HCT116 (cell line): ENCODE measurements at regions not wholly inside any gene's neighbourhood (a gene's known extent, or its start where the extent isn't known, plus 50 kb on each side); places are given as distances from the start of the nearest gene placed in this dataset.

ENCODE experiments used
- CEBPB ChIP-seq: IDR thresholded peaks from 2 replicates; pipeline ENCODE4 v1.6.1; 2012; ENCODE audit warnings: low read depth
- EZH2 ChIP-seq: fragments of 200-600 bp; sonication (generic); IDR thresholded peaks from 2 replicates; pipeline ENCODE4 v1.6.1; 2017; ENCODE audit warnings: antibody characterized with exemption, mixed run types
- EZH2phosphoT487 ChIP-seq: fragments of 200-600 bp; IDR thresholded peaks from 2 replicates; pipeline ENCODE4 v1.6.1; 2018; ENCODE audit warnings: antibody characterized with exemption, borderline replicate concordance
- FOSL1 ChIP-seq: IDR thresholded peaks from 2 replicates; pipeline ENCODE4 v1.6.1; 2012; ENCODE audit warnings: low read depth
- POLR2A ChIP-seq: IDR thresholded peaks from 2 replicates; pipeline ENCODE4 v1.7.0; 2011; ENCODE audit warnings: borderline replicate concordance; ENCODE audit not compliant: insufficient read depth, insufficient read length; ENCODE audit errors: extremely low read depth
- POLR2AphosphoS5 ChIP-seq: IDR thresholded peaks from 2 replicates; pipeline ENCODE4 v1.6.1; 2011; ENCODE audit warnings: mild to moderate bottlenecking, low read depth, low read length, moderate library complexity
- RAD21 ChIP-seq: IDR thresholded peaks from 2 replicates; pipeline ENCODE4 v1.6.1; 2012; ENCODE audit warnings: low read depth, mild to moderate bottlenecking
- SIN3A ChIP-seq: IDR thresholded peaks from 2 replicates; pipeline ENCODE4 v1.6.1; 2012; ENCODE audit warnings: low read depth
- SP1 ChIP-seq: IDR thresholded peaks from 2 replicates; pipeline ENCODE4 v1.6.1; 2012; ENCODE audit warnings: low read depth
- TF ChIP-seq, protein P1 (sequence below), 3 experiments: fragments of 200-600 bp in 1 of 3; sonication (generic) in 1 of 3; IDR thresholded peaks in 2 of 3; conservative IDR thresholded peaks in 1 of 3; 2 replicates each; pipeline ENCODE4 v1.5.1; 2012 to 2017; ENCODE audit warnings: low read depth in 2 of 3, low read length in 2 of 3, antibody characterized with exemption in 1 of 3, borderline replicate concordance in 1 of 3, control low read depth in 1 of 3, mild to moderate bottlenecking in 1 of 3, mixed read lengths in 1 of 3, mixed run types in 1 of 3, moderate library complexity in 1 of 3; ENCODE audit not compliant: insufficient read depth in 1 of 3
- TF ChIP-seq, protein P2 (sequence below): IDR thresholded peaks from 2 replicates; pipeline ENCODE4 v1.6.1; 2012; ENCODE audit warnings: low read depth
- TF ChIP-seq, protein P3 (sequence below): IDR thresholded peaks from 2 replicates; pipeline ENCODE4 v1.6.1; 2012

DNA sequence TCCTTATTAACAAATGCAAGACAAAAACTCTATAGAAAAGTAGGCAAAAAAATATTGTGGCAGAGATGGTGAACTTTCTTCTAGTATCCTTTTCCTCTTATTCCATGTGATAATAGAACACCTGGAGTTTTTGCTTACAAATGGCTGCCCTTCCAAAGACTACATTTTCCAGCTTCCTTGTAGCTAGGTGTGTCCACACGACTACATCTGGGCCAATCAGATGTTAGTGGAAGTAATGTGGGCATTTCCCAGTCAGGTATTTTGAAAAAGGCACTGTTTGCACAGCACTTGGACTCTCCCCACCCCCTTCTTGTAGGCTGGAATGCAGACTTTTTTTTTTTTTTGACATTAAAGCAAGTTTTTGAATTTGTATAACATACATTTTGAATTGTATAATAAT lies 105.5 kb upstream of the TBX20 start:
- TF ChIP-seq POLR2AphosphoS5: no peak
- TF ChIP-seq, protein P1, sequence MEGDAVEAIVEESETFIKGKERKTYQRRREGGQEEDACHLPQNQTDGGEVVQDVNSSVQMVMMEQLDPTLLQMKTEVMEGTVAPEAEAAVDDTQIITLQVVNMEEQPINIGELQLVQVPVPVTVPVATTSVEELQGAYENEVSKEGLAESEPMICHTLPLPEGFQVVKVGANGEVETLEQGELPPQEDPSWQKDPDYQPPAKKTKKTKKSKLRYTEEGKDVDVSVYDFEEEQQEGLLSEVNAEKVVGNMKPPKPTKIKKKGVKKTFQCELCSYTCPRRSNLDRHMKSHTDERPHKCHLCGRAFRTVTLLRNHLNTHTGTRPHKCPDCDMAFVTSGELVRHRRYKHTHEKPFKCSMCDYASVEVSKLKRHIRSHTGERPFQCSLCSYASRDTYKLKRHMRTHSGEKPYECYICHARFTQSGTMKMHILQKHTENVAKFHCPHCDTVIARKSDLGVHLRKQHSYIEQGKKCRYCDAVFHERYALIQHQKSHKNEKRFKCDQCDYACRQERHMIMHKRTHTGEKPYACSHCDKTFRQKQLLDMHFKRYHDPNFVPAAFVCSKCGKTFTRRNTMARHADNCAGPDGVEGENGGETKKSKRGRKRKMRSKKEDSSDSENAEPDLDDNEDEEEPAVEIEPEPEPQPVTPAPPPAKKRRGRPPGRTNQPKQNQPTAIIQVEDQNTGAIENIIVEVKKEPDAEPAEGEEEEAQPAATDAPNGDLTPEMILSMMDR (IDR thresholded peaks at IDR 0.05 in 2 of 3, conservative IDR thresholded peaks at IDR 0.05 in 1 of 3; ENCODE audit: borderline replicate concordance in 1 of 3, insufficient read depth in 1 of 3, low read depth in 2 of 3, low read length in 2 of 3): no peak
- TF ChIP-seq EZH2: no peak
- TF ChIP-seq FOSL1: no peak
- TF ChIP-seq RAD21: no peak
- TF ChIP-seq, protein P2, sequence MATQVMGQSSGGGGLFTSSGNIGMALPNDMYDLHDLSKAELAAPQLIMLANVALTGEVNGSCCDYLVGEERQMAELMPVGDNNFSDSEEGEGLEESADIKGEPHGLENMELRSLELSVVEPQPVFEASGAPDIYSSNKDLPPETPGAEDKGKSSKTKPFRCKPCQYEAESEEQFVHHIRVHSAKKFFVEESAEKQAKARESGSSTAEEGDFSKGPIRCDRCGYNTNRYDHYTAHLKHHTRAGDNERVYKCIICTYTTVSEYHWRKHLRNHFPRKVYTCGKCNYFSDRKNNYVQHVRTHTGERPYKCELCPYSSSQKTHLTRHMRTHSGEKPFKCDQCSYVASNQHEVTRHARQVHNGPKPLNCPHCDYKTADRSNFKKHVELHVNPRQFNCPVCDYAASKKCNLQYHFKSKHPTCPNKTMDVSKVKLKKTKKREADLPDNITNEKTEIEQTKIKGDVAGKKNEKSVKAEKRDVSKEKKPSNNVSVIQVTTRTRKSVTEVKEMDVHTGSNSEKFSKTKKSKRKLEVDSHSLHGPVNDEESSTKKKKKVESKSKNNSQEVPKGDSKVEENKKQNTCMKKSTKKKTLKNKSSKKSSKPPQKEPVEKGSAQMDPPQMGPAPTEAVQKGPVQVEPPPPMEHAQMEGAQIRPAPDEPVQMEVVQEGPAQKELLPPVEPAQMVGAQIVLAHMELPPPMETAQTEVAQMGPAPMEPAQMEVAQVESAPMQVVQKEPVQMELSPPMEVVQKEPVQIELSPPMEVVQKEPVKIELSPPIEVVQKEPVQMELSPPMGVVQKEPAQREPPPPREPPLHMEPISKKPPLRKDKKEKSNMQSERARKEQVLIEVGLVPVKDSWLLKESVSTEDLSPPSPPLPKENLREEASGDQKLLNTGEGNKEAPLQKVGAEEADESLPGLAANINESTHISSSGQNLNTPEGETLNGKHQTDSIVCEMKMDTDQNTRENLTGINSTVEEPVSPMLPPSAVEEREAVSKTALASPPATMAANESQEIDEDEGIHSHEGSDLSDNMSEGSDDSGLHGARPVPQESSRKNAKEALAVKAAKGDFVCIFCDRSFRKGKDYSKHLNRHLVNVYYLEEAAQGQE: no peak
- no peak for TF ChIP-seq CEBPB
- TF ChIP-seq POLR2A: no peak
- TF ChIP-seq, protein P3, sequence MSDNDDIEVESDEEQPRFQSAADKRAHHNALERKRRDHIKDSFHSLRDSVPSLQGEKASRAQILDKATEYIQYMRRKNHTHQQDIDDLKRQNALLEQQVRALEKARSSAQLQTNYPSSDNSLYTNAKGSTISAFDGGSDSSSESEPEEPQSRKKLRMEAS: no peak
- TF ChIP-seq SIN3A: no peak
- no peak for TF ChIP-seq EZH2phosphoT487
- no peak for TF ChIP-seq SP1
